ENCODE measurements at regions not wholly inside any gene's neighbourhood (a gene's known extent, or its start where the extent isn't known, plus 50 kb on each side); places are given as distances from the start of the nearest gene placed in this dataset.

GRCh38 chr17:77461277-77462057, 320.7 kb downstream of the SEC14L1 start:
- H3K27me3 ChIP-seq, result no peaks in the 10 kb centered on the region
- H3K9me3 ChIP-seq, result no peaks in the 10 kb centered on the region
- no peak overlapping the region for H3K4me3 ChIP-seq
- H3K36me3 ChIP-seq, result peaks cover 66% of the 10 kb centered on the region
- no peak for DNase-seq

DNA sequence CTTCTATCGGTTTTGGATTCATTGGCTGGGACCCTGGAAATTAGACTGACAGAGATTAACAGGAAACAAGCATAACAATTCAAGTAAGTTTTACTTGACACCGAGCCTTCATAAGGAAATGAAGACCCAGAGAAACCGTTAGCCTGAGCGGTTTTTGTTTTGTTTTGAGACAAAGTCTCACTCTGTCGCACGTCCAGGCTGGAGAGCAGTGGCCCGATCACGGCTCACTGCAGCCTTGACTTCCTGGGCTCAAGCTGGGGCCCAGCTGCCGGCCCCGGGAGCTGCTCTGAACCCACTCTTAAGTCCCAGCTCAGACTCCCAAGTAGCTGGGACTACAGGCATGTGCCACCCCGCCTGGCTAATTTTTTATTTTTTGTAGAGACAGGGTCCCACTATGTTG, 321.3 kb downstream of the SEC14L1 start:
- H3K9me3 ChIP-seq, result no peaks in the 10 kb centered on the region
- H3K4me3 ChIP-seq, result no peak overlapping the region
- no peak for DNase-seq
- no peaks in the 10 kb centered on the region for H3K27me3 ChIP-seq
- H3K36me3 ChIP-seq, result peaks cover 68% of the 10 kb centered on the region

GRCh38 chr17:77462553-77463497, 322.1 kb downstream of the SEC14L1 start:
- no peaks in the 10 kb centered on the region for H3K9me3 ChIP-seq
- H3K4me3 ChIP-seq, result no peak overlapping the region
- H3K27me3 ChIP-seq, result no peaks in the 10 kb centered on the region
- DNase-seq, result no peak
- H3K36me3 ChIP-seq, result peaks cover 65% of the 10 kb centered on the region

GRCh38 chr17:77464988-77465357, 324.2 kb downstream of the SEC14L1 start:
- Histone ChIP-seq H3K4me3 (no peak overlapping the region), H3K36me3 (peaks cover 68% of the 10 kb centered on the region), H3K9me3 (no peaks in the 10 kb centered on the region), H3K27me3 (no peaks in the 10 kb centered on the region)
- DNase-seq, result no peak

GRCh38 chr17:77465358-77466041, 324.7 kb downstream of the SEC14L1 start:
- no peaks in the 10 kb centered on the region for H3K27me3 ChIP-seq
- peak; percentile 57 for DNase-seq
- H3K36me3 ChIP-seq, result peaks cover 68% of the 10 kb centered on the region
- no peaks in the 10 kb centered on the region for H3K9me3 ChIP-seq
- H3K4me3 ChIP-seq, result no peak overlapping the region

DNA sequence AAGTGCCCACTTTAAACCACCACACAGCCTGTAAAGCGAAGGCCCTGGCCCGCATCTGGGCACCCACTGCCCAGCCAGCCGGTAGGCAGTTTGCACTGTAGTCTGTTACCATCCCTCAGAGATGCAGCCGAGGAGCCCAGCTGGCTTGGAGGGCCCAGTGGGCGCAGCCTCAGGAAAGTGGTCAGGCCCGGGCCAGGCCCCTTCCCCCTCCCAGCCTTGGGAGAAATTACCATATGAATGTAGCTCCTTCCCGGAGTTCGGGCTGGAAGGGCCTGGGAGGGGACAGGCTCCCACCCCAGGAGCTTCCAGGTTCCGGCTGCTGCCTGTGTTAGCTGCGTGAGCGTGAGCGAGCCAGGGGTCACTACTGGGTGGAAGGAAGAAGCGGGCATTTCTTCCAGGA, 325.4 kb downstream of the SEC14L1 start:
- Histone ChIP-seq H3K36me3 (peaks cover 71% of the 10 kb centered on the region), H3K4me3 (no peak overlapping the region), H3K9me3 (no peaks in the 10 kb centered on the region), H3K27me3 (no peaks in the 10 kb centered on the region)
- no peak for DNase-seq

GRCh38 chr17:77466596-77467223, 325.9 kb downstream of the SEC14L1 start:
- no peaks in the 10 kb centered on the region for H3K9me3 ChIP-seq
- H3K36me3 ChIP-seq, result peaks cover 71% of the 10 kb centered on the region
- DNase-seq, result no peak
- no peaks in the 10 kb centered on the region for H3K27me3 ChIP-seq
- no peak overlapping the region for H3K4me3 ChIP-seq

GRCh38 chr17:77467521-77467920, 326.8 kb downstream of the SEC14L1 start:
- Histone ChIP-seq H3K4me3 (no peak overlapping the region), H3K27me3 (no peaks in the 10 kb centered on the region), H3K9me3 (no peaks in the 10 kb centered on the region), H3K36me3 (peaks cover 71% of the 10 kb centered on the region)
- DNase-seq, result no peak

GRCh38 chr17:77468897-77469296, 328.1 kb downstream of the SEC14L1 start:
- DNase-seq, result no peak
- Histone ChIP-seq H3K27me3 (no peaks in the 10 kb centered on the region), H3K9me3 (no peaks in the 10 kb centered on the region), H3K36me3 (peaks cover 73% of the 10 kb centered on the region), H3K4me3 (no peak overlapping the region)

DNA sequence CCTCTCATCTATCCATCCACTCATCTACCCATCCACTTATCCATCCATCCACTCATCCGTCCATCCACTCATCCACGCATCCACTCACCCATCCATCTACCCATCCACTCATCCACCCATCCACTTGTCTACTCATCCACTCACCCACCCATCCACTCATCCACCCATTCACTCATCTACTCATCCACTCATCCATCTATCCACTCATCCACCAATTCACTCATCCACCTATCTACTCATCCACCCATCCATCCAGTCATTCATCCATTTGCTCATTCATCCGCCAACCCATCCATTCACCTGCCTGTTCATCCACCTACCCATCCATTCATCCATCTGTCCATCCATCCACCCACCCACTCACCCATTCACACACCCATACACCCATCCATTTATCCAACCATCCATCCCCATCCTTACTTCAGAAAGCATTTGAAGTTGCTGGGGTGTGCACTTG, 329.6 kb downstream of the SEC14L1 start:
- peaks cover 74% of the 10 kb centered on the region for H3K36me3 ChIP-seq
- H3K9me3 ChIP-seq, result no peaks in the 10 kb centered on the region
- H3K4me3 ChIP-seq, result no peak overlapping the region
- DNase-seq, result no peak
- H3K27me3 ChIP-seq, result no peaks in the 10 kb centered on the region

DNA sequence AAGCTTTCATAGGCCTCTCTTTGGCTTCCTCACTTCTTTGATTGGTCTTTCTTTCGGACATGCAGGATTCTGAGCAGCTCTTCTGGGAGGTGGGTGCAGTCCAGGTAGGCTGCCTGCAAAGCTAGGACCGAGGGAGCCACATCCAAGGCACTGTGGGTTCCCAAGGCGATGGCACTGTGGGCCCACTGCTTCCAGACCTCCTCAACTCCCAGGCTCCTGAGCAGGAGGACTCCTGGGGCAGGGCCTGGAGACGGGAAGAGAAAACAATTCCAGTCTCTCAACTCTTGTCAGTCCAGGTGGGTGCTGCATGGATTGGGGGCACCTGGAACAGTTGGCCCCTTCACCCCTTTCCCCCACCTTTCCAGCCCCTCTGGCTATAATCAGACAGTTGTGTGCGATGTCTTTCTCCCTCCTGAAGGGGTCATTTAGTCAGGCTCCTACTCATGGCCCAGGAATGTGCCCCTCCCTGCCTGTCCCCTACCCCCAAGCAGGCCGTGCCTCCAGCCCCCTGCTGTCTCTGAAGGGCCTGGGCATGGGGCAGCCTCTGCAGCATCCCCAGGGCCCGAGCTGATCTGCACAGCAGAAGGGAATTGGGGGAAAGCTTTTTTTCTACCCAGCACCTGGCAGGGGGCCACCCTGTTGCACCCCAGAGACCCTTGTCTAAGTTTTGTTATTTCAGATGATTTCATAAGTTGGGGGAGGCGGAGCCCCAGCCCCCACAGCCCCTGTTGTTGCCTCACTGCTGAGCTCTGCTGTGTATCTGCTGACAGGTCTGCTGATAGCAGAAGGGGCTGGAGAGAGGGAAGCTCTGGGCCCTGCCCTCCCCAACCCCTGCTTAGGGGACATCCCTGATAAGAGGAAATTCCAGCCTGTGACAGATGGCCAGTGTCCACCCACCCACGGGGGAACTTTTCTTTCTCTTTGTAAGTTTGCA, 330.3 kb downstream of the SEC14L1 start:
- Histone ChIP-seq H3K27me3 (no peaks in the 10 kb centered on the region), H3K9me3 (no peaks in the 10 kb centered on the region), H3K4me3 (no peak overlapping the region), H3K36me3 (peaks cover 78% of the 10 kb centered on the region)
- DNase-seq, result peak; percentile 74

GRCh38 chr17:77471984-77472461, 331.3 kb downstream of the SEC14L1 start:
- Histone ChIP-seq H3K36me3 (peaks cover 76% of the 10 kb centered on the region), H3K27me3 (no peaks in the 10 kb centered on the region), H3K4me3 (no peak overlapping the region), H3K9me3 (no peaks in the 10 kb centered on the region)
- DNase-seq, result peak; percentile 83

GRCh38 chr17:77472468-77473310, 331.9 kb downstream of the SEC14L1 start:
- Histone ChIP-seq H3K4me3 (no peak overlapping the region), H3K36me3 (peaks cover 72% of the 10 kb centered on the region), H3K9me3 (no peaks in the 10 kb centered on the region), H3K27me3 (no peaks in the 10 kb centered on the region)
- DNase-seq, result no peak

DNA sequence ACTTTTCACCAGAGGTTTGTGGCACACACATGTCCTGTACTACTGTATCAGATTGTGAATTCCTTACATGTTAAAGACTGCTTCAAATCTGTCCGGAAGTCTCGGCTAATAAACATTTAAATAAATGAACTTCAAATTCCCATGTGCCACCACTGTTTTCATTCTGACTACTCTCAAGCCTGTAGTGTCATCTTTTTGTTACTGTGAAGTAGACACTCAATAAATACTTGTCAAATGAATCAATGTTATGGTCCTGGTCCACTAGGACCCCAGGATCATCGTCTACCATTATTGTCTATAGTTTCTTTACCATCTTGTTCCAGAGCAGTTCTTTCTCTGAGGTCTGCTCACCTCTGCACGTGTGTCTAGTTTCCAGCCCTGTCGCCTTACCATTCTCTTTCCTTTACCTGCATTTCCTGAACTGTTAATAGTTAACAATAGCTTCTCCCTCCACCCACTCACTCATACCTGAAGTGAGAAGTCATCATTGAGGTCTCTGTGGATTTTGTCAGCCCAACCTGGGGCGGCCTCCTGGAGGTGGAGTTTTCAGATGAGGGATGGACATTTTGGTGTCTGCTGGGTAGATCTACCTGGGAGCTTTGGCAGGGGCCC, 333.0 kb downstream of the SEC14L1 start:
- Histone ChIP-seq H3K9me3 (no peaks in the 10 kb centered on the region), H3K4me3 (no peak overlapping the region), H3K27me3 (no peaks in the 10 kb centered on the region), H3K36me3 (peaks cover 71% of the 10 kb centered on the region)
- DNase-seq, result no peak

Measured in MG63 (cell line).